ENCODE measurements at regions not wholly inside any gene's neighbourhood (a gene's known extent, or its start where the extent isn't known, plus 50 kb on each side); places are given as distances from the start of the nearest gene placed in this dataset.

- H3K27me3 Mint-ChIP-seq = peaks cover 3% of the 10 kb centered on the region
- H3K4me1 Mint-ChIP-seq (ENCODE audit: low read depth) = no peaks in the 10 kb centered on the region
- no peak overlapping the region for H3K27ac Mint-ChIP-seq
- no peak for TF ChIP-seq CTCF (IDR thresholded peaks at IDR 0.05; ENCODE audit: unreplicated experiment)
- no peak overlapping the region for H3K4me3 Mint-ChIP-seq (ENCODE audit: low read depth)
- H3K36me3 Mint-ChIP-seq (ENCODE audit: insufficient read depth) = no peaks in the 10 kb centered on the region
- no peak for DNase-seq (ENCODE audit: low spot score, unreplicated experiment)
- no peaks in the 10 kb centered on the region for H3K9me3 Mint-ChIP-seq (ENCODE audit: low read depth)
Observed at GRCh38 chr20:43863821-43864544, 50.7 kb upstream of the TOX2 start.

GRCh38 chr20:43863330-43863729 lies 51.3 kb upstream of the TOX2 start:
- H3K4me3 Mint-ChIP-seq (ENCODE audit: low read depth) = no peak overlapping the region
- no peak for DNase-seq (ENCODE audit: low spot score, unreplicated experiment)

GRCh38 chr20:43862438-43862837 lies 52.2 kb upstream of the TOX2 start:
- DNase-seq (ENCODE audit: low spot score, unreplicated experiment) = no peak
- TF ChIP-seq CTCF (IDR thresholded peaks at IDR 0.05; ENCODE audit: unreplicated experiment) = no peak
- H3K27me3 Mint-ChIP-seq = peaks cover 3% of the 10 kb centered on the region
- no peak overlapping the region for H3K27ac Mint-ChIP-seq
- no peaks in the 10 kb centered on the region for H3K4me1 Mint-ChIP-seq (ENCODE audit: low read depth)
- no peaks in the 10 kb centered on the region for H3K9me3 Mint-ChIP-seq (ENCODE audit: low read depth)
- no peaks in the 10 kb centered on the region for H3K36me3 Mint-ChIP-seq (ENCODE audit: insufficient read depth)
- H3K4me3 Mint-ChIP-seq (ENCODE audit: low read depth) = no peak overlapping the region

More at GRCh38 chr20:43863330-43863729, 51.3 kb upstream of the TOX2 start:
- H3K27ac Mint-ChIP-seq = no peak overlapping the region
- TF ChIP-seq CTCF (IDR thresholded peaks at IDR 0.05; ENCODE audit: unreplicated experiment) = no peak
- H3K9me3 Mint-ChIP-seq (ENCODE audit: low read depth) = no peaks in the 10 kb centered on the region
- H3K36me3 Mint-ChIP-seq (ENCODE audit: insufficient read depth) = no peaks in the 10 kb centered on the region
- H3K27me3 Mint-ChIP-seq = peaks cover 3% of the 10 kb centered on the region
- no peaks in the 10 kb centered on the region for H3K4me1 Mint-ChIP-seq (ENCODE audit: low read depth)

- Mint-ChIP-seq H3K27ac (no peak overlapping the region), H3K4me1 (ENCODE audit: low read depth) (no peaks in the 10 kb centered on the region), H3K36me3 (ENCODE audit: insufficient read depth) (no peaks in the 10 kb centered on the region), H3K4me3 (ENCODE audit: low read depth) (no peak overlapping the region), H3K27me3 (peaks cover 9% of the 10 kb centered on the region), H3K9me3 (ENCODE audit: low read depth) (no peaks in the 10 kb centered on the region)
- DNase-seq (ENCODE audit: low spot score, unreplicated experiment) = no peak
- TF ChIP-seq CTCF (IDR thresholded peaks at IDR 0.05; ENCODE audit: unreplicated experiment) = no peak
Observed at GRCh38 chr20:43859994-43860393, 54.7 kb upstream of the TOX2 start.

- Mint-ChIP-seq H3K4me1 (ENCODE audit: low read depth) (no peaks in the 10 kb centered on the region), H3K4me3 (ENCODE audit: low read depth) (no peak overlapping the region), H3K36me3 (ENCODE audit: insufficient read depth) (no peaks in the 10 kb centered on the region), H3K9me3 (ENCODE audit: low read depth) (no peaks in the 10 kb centered on the region), H3K27ac (no peak overlapping the region), H3K27me3 (peaks cover 6% of the 10 kb centered on the region)
- no peak for TF ChIP-seq CTCF (IDR thresholded peaks at IDR 0.05; ENCODE audit: unreplicated experiment)
- no peak for DNase-seq (ENCODE audit: low spot score, unreplicated experiment)
Observed at GRCh38 chr20:43857932-43858331, 56.7 kb upstream of the TOX2 start.
